ENCODE measurements at regions not wholly inside any gene's neighbourhood (a gene's known extent, or its start where the extent isn't known, plus 50 kb on each side); places are given as distances from the start of the nearest gene placed in this dataset.

DNA sequence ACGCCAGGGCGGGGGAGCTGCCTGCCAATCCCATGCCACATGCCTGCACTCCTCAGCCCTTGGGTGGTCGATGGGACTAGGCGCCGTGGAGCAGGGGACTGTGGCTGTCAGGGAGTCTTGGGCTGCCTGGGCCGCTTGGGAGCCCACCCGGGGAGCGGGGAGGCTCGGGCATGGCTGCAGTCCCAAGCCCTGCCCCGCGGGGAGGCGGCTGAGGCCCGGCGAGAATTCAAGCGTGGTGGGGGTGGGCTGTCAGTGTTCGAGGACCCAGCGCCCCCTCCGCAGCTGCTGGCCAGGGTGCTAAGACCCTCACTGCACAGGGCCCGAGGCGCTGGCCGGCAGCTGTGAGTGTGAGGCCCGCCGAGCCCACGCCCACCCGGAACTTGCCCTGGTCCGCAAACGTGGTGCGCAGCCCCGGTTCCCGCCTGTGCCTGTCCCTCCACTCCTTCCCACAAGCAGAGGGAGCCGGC, 83.2 kb upstream of the DMRTA1 start:
- TF ChIP-seq CTCF (IDR thresholded peaks at IDR 0.05; ENCODE audit: low read length, missing control alignments) = no peak
- DNase-seq (ENCODE audit: low read depth) = no peak
- no peak overlapping the region for H3K4me3 ChIP-seq (replicated peaks; ENCODE audit: low read depth, low read length)

DNA sequence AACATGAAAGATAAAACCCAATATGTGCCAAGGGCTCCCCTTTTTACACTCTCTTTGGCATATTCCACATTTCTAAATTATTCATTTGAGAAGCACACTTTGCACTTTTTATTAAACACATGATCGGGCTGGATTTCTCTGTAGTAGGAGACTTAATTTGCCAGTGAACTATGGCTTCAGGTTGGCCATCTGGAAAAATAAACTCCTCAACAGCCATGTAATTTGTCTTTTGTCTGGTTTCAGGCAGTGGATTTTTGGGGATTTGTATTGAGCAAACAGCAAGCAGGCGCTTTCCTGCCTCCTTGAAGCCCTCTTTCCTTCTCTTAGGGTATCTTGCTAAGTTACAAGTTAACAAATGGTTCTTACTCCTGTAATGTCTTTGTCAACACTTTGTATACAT, 73.0 kb upstream of the DMRTA1 start:
- no peak overlapping the region for H3K4me3 ChIP-seq (replicated peaks; ENCODE audit: low read depth, low read length)
- DNase-seq (ENCODE audit: low read depth) = no peak
- TF ChIP-seq CTCF (IDR thresholded peaks at IDR 0.05; ENCODE audit: low read length, missing control alignments) = no peak

DNA sequence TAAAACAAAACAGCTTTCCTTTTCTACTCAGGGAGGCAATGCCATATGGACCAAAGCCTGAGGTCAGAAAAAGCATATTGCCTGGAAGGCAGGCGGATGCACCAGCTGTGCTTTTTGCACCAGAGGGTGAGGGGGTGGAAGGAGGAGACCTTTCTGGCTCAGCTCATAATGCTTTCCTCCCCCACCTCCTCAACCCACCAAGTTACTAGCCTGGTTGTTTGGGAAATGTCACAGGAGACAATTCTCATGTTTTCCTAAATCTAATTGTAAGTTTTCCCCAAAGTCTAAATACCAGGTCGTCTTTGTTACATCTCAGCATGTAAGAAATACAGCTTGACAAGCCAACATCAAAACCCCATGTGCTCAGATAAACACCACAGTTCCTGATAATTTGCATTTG, 72.6 kb upstream of the DMRTA1 start:
- TF ChIP-seq CTCF (IDR thresholded peaks at IDR 0.05; ENCODE audit: low read length, missing control alignments) = no peak
- DNase-seq (ENCODE audit: low read depth) = no peak
- no peak overlapping the region for H3K4me3 ChIP-seq (replicated peaks; ENCODE audit: low read depth, low read length)

DNA sequence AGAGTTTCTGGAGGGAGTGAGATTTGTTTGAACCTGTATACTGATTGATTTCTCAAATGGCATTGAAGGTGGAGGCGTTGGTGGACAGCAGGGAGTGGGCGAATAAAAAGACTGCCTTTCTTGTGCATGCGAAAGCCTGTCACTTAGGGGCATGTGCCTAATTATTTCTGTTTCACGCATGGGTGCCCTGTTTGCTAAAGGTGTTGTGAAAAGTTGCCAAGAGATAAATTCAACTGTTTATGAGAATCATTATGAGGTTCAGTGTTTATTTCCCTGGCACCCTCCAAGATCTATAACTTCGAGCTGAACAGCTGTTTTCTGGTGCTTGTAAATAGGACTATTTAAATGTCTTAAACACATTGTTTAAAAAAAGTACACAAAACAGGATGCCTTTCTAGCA, 67.4 kb upstream of the DMRTA1 start:
- TF ChIP-seq CTCF (IDR thresholded peaks at IDR 0.05; ENCODE audit: low read length, missing control alignments) = no peak
- no peak for DNase-seq (ENCODE audit: low read depth)
- no peak overlapping the region for H3K4me3 ChIP-seq (replicated peaks; ENCODE audit: low read depth, low read length)

- no peak for DNase-seq (ENCODE audit: low read depth)
- TF ChIP-seq CTCF (IDR thresholded peaks at IDR 0.05; ENCODE audit: low read length, missing control alignments) = no peak
- H3K4me3 ChIP-seq (replicated peaks; ENCODE audit: low read depth, low read length) = no peak overlapping the region
Measured at GRCh38 chr9:22381170-22381569, 65.5 kb upstream of the DMRTA1 start.

DNA sequence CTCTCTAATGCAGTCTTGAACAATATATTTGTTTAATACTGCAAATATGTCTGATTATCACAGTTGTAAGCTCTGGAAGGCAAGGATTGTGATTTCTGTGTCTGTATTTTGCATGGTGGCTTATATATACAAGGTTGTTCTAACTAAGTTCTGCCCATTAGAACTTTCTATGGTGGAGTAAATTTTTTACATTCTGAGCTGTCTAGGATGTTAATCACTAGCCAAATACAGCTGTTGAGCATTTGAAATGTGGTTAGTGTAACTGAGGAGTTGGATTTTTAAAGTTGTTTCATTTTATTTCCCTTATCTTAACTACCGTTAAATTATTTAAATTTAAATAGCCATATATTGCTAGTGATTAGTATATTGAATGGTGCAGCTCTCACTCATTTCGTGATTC, 64.3 kb upstream of the DMRTA1 start:
- TF ChIP-seq CTCF (IDR thresholded peaks at IDR 0.05; ENCODE audit: low read length, missing control alignments) = no peak
- no peak overlapping the region for H3K4me3 ChIP-seq (replicated peaks; ENCODE audit: low read depth, low read length)
- no peak for DNase-seq (ENCODE audit: low read depth)

DNA sequence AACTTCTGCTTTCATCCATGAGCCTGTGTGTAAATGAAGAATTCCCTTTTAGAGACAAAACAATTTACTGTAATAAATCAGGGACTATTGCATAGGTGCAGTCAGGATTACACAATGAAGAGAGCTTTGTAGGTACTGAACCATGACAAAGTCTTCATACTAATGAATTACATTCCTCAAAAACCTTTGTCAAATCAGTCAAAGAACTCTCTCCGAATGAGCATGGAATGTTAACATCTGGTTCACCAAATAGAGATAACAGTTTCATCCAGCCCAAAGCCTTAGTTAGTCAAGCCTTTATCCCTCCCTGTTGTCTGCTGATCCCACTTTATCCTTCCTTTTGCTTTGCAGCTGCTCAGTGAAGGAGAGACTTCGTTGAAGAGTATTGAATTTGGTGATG, 62.9 kb upstream of the DMRTA1 start:
- H3K4me3 ChIP-seq (replicated peaks; ENCODE audit: low read depth, low read length) = no peak overlapping the region
- no peak for TF ChIP-seq CTCF (IDR thresholded peaks at IDR 0.05; ENCODE audit: low read length, missing control alignments)
- DNase-seq (ENCODE audit: low read depth) = no peak
